T-helper 1 cell treated with Interleukin-12 subunit alpha and Interleukin-12 subunit beta and Interleukin-4 antibody, amounts not matched to agents 30 μg/mL and 1 μg/mL, for 36 hours (primary cell): ENCODE measurements at regions not wholly inside any gene's neighbourhood (a gene's known extent, or its start where the extent isn't known, plus 50 kb on each side); places are given as distances from the start of the nearest gene placed in this dataset.

Source experiments
- H3K27ac Mint-ChIP-seq: one replicate; pipeline ENCODE4 v1.8.0; 2021; ENCODE audit warnings: mild to moderate bottlenecking, mixed read lengths
- H3K27me3 Mint-ChIP-seq: one replicate; pipeline ENCODE4 v1.8.0; 2021; ENCODE audit warnings: low read depth, mixed read lengths
- H3K36me3 Mint-ChIP-seq: one replicate; pipeline ENCODE4 v1.8.0; 2021; ENCODE audit warnings: low read depth, mixed read lengths
- H3K4me1 Mint-ChIP-seq: one replicate; pipeline ENCODE4 v1.8.0; 2021; ENCODE audit warnings: low read depth, mixed read lengths
- H3K4me3 Mint-ChIP-seq: one replicate; pipeline ENCODE4 v1.8.0; 2021; ENCODE audit warnings: mild to moderate bottlenecking, moderate library complexity, mixed read lengths
- H3K9me3 Mint-ChIP-seq: one replicate; pipeline ENCODE4 v1.8.0; 2021; ENCODE audit warnings: mixed read lengths

- H3K27me3 Mint-ChIP-seq, result no peaks in the 10 kb centered on the region
- no peaks in the 10 kb centered on the region for H3K4me1 Mint-ChIP-seq
- H3K27ac Mint-ChIP-seq, result no peak overlapping the region
- no peak overlapping the region for H3K4me3 Mint-ChIP-seq
- no peaks in the 10 kb centered on the region for H3K9me3 Mint-ChIP-seq
- no peaks in the 10 kb centered on the region for H3K36me3 Mint-ChIP-seq
These were observed 428.9 kb downstream of the MBD2 start for GRCh38 chr18:53795610-53796009.

GRCh38 chr18:53795061-53795460, 429.4 kb downstream of the MBD2 start:
- H3K27me3 Mint-ChIP-seq, result no peaks in the 10 kb centered on the region
- H3K27ac Mint-ChIP-seq, result no peak overlapping the region
- no peaks in the 10 kb centered on the region for H3K9me3 Mint-ChIP-seq
- no peak overlapping the region for H3K4me3 Mint-ChIP-seq
- no peaks in the 10 kb centered on the region for H3K4me1 Mint-ChIP-seq
- no peaks in the 10 kb centered on the region for H3K36me3 Mint-ChIP-seq

DNA sequence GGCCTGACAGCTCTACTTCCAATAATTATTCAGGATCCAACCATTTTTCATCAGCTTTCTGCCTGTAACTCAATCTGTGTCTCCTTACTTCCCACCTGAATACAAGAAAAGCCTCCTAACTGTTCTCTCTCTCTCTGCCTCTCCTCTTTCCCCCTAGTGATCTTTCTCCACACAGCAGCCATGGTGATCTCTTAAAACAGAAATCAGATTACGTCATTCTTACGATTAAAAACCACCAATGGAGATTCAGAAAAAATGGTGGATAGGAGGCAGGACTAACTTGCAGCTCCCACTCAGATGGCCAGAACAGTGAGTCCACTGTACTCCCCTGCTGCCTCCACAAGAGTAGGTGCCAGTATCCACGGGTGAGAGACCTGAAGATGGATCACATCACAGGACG, 431.7 kb downstream of the MBD2 start:
- Mint-ChIP-seq H3K9me3 (no peaks in the 10 kb centered on the region), H3K4me3 (no peak overlapping the region), H3K27ac (no peak overlapping the region), H3K4me1 (no peaks in the 10 kb centered on the region), H3K27me3 (no peaks in the 10 kb centered on the region), H3K36me3 (no peaks in the 10 kb centered on the region)

- H3K4me3 Mint-ChIP-seq, result no peak overlapping the region
- H3K27me3 Mint-ChIP-seq, result no peaks in the 10 kb centered on the region
- no peaks in the 10 kb centered on the region for H3K9me3 Mint-ChIP-seq
- no peak overlapping the region for H3K27ac Mint-ChIP-seq
- H3K36me3 Mint-ChIP-seq, result no peaks in the 10 kb centered on the region
- no peaks in the 10 kb centered on the region for H3K4me1 Mint-ChIP-seq
These were observed 433.7 kb downstream of the MBD2 start for GRCh38 chr18:53790786-53791185.

DNA sequence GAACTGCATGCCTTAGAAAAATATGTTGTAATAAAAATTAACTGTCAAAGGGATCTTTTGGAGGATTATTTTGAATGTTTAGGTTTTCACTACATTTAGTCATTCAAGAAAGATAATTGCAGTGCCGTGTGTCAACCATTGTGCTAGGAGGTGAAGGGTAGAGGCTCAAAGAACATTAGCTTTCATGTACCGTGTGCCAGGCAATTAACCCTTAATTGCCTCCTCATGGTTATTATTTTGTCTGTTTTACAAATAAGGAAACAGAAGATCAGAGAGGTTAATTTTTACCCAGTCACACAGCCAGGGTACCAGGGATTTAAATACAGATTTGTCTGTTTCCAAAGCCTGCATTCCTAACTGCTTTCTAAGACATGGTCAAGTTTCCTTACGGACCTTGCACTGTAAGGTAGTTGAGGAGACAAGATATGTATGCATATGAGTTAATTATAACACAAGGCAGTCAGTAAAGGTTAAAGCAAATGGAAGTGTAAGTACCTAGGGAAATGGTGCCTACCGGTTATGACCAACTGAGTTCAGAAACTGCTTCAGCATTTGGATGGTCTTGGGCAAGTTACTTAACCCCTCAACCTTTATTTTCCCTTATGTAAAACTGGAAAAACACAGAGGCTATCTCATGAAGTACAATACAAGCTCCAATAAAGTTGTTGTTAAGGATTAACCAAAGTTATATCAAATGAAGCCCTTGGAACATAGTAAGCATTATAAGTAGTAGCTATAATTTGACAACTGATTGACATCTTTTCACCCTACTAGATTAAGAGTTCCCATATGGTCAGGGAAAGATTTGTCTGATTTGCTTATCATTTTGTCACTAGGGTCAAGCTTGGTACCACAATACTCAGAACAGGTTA, 434.9 kb downstream of the MBD2 start:
- Mint-ChIP-seq H3K27me3 (no peaks in the 10 kb centered on the region), H3K9me3 (no peaks in the 10 kb centered on the region), H3K4me3 (no peak overlapping the region), H3K27ac (no peak overlapping the region), H3K4me1 (no peaks in the 10 kb centered on the region), H3K36me3 (no peaks in the 10 kb centered on the region)

GRCh38 chr18:53785811-53786210, 438.7 kb downstream of the MBD2 start:
- H3K9me3 Mint-ChIP-seq, result no peaks in the 10 kb centered on the region
- H3K36me3 Mint-ChIP-seq, result no peaks in the 10 kb centered on the region

DNA sequence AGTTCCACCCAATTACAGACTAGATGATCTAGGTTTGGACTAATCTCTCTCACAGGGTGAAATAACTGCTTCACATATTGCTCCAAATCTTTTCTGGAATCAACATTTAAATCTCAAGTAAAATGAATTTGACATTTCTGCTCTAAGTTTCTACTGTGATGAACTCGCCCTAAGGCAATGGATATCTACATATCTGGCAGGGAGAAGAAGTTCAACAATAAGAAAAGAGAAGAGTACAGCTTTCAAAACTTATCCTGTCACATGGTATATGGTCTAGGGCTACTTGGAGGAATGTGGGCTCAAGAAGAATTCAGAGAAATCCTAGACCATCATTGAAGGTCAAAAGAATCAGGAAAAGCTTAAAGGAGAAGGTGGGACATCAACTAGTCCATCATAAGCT, 440.2 kb downstream of the MBD2 start:
- H3K27me3 Mint-ChIP-seq, result no peaks in the 10 kb centered on the region
- H3K4me1 Mint-ChIP-seq, result no peaks in the 10 kb centered on the region
- H3K4me3 Mint-ChIP-seq, result no peak overlapping the region
- H3K36me3 Mint-ChIP-seq, result no peaks in the 10 kb centered on the region
- no peak overlapping the region for H3K27ac Mint-ChIP-seq
- H3K9me3 Mint-ChIP-seq, result no peaks in the 10 kb centered on the region

More at GRCh38 chr18:53785811-53786210, 438.7 kb downstream of the MBD2 start:
- Mint-ChIP-seq H3K27ac (no peak overlapping the region), H3K4me3 (no peak overlapping the region), H3K27me3 (no peaks in the 10 kb centered on the region), H3K4me1 (no peaks in the 10 kb centered on the region)

- Mint-ChIP-seq H3K27ac (no peak overlapping the region), H3K9me3 (no peaks in the 10 kb centered on the region), H3K36me3 (no peaks in the 10 kb centered on the region), H3K27me3 (no peaks in the 10 kb centered on the region), H3K4me1 (no peaks in the 10 kb centered on the region), H3K4me3 (no peak overlapping the region)
These were observed 443.8 kb downstream of the MBD2 start for GRCh38 chr18:53780666-53781065.

DNA sequence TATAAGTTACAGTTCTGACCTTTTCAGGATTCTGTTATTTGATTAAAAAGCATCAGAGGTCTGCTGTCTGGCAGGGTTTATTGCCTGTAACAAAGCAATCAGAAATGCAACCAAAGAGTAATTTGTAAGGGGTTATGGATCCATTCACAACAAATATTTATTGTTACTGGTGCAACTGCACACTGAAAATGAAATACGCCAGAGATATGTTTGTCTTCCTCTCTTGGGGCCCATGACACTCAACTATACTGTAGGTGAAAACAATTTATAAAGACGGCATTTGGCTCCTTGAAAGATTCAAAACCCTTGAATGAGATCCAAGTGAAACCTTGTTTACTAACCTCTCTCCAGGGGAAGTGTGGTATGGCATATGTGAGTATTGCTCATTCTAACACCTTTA, 452.2 kb downstream of the MBD2 start:
- Mint-ChIP-seq H3K27ac (no peak overlapping the region), H3K4me1 (no peaks in the 10 kb centered on the region), H3K4me3 (no peak overlapping the region), H3K36me3 (no peaks in the 10 kb centered on the region), H3K9me3 (no peaks in the 10 kb centered on the region), H3K27me3 (no peaks in the 10 kb centered on the region)

DNA sequence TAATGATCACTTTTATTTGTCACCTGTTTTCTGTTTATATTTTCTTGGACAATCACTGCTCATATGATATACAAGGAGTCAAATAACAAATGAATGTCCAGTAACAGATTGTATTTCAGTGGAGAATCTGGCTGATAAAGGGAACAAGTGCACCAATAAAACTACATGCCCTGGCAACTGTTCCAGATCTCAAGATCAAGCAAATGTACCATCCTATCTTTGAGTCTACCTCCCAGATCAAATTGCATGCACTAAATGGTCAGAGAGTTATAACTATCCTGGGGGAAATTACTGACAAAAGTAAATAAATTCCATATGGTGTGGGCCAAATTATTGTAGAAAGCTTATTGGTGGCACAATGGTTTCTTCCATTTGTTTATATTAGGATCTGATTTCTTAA, 452.8 kb downstream of the MBD2 start:
- no peaks in the 10 kb centered on the region for H3K36me3 Mint-ChIP-seq
- H3K9me3 Mint-ChIP-seq, result peaks cover 5% of the 10 kb centered on the region
- H3K4me3 Mint-ChIP-seq, result no peak overlapping the region
- H3K4me1 Mint-ChIP-seq, result no peaks in the 10 kb centered on the region
- no peak overlapping the region for H3K27ac Mint-ChIP-seq
- no peaks in the 10 kb centered on the region for H3K27me3 Mint-ChIP-seq

- no peaks in the 10 kb centered on the region for H3K27me3 Mint-ChIP-seq
- peaks cover 9% of the 10 kb centered on the region for H3K9me3 Mint-ChIP-seq
These were observed 459.3 kb downstream of the MBD2 start for GRCh38 chr18:53765211-53765610.

GRCh38 chr18:53764086-53764485, 460.4 kb downstream of the MBD2 start:
- no peaks in the 10 kb centered on the region for H3K4me1 Mint-ChIP-seq

More at GRCh38 chr18:53765211-53765610, 459.3 kb downstream of the MBD2 start:
- Mint-ChIP-seq H3K4me3 (no peak overlapping the region), H3K36me3 (no peaks in the 10 kb centered on the region), H3K4me1 (no peaks in the 10 kb centered on the region), H3K27ac (no peak overlapping the region)

GRCh38 chr18:53757328-53757727, 467.1 kb downstream of the MBD2 start:
- no peaks in the 10 kb centered on the region for H3K4me1 Mint-ChIP-seq
- H3K27me3 Mint-ChIP-seq, result no peaks in the 10 kb centered on the region
- no peak overlapping the region for H3K4me3 Mint-ChIP-seq
- no peaks in the 10 kb centered on the region for H3K36me3 Mint-ChIP-seq
- no peak overlapping the region for H3K27ac Mint-ChIP-seq
- peaks cover 3% of the 10 kb centered on the region for H3K9me3 Mint-ChIP-seq

More at GRCh38 chr18:53764086-53764485, 460.4 kb downstream of the MBD2 start:
- Mint-ChIP-seq H3K4me3 (no peak overlapping the region), H3K36me3 (no peaks in the 10 kb centered on the region), H3K9me3 (peaks cover 9% of the 10 kb centered on the region), H3K27me3 (no peaks in the 10 kb centered on the region), H3K27ac (no peak overlapping the region)

DNA sequence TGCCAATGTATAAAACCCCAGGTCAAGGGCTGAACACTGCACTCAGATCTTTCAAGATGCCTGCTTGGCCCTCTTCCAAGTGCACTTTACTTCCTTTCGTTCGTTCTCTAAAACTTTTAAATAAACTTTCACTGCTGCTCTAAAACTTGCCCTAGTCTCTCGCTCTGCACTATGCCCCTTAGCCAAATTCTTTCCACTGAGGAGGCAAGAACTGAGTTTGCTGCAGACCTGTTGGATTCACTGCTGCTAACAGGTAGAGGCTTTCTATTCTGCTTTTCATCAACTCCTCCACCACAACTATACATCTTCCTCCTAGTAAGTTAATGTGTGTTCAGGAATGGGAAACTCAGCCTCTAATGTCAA, 467.9 kb downstream of the MBD2 start:
- Mint-ChIP-seq H3K27me3 (no peaks in the 10 kb centered on the region), H3K27ac (no peak overlapping the region), H3K4me1 (no peaks in the 10 kb centered on the region), H3K4me3 (no peak overlapping the region), H3K36me3 (no peaks in the 10 kb centered on the region), H3K9me3 (peaks cover 2% of the 10 kb centered on the region)

DNA sequence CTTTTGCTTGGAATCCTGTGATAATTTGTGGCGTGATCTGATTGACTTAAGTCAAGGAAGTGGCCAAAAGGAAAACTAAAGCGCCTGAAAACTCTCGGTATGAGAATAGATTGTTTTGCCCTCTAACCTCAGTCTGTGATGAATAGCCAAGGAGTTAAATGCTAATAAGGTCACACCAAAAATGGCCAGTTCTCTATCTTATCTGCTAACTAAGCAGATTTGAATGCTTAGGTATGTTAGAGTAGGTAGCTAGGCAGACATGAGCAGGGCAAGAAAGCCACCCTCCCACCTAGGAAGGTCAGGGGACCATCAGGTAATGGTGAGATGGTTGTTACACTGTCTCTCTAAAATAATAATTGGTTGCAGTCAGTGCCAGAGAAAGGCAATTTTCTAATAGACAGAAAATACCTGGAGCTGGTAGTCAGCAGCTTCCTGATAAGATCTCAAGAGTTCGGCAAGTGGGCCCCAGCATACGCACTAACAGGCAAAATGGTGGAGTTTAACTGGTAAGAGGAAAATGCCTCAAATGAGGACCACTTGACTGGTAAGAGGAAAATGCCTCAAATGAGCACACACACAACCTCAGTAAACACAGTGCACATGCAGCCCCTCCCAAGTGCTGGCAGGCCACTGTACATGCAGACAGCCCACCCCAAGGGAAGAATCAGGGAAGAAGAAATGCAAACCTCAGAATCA, 468.4 kb downstream of the MBD2 start:
- no peak overlapping the region for H3K4me3 Mint-ChIP-seq

More for the DNA sequence above, 468.4 kb downstream of the MBD2 start:
- Mint-ChIP-seq H3K27me3 (no peaks in the 10 kb centered on the region), H3K9me3 (no peaks in the 10 kb centered on the region), H3K4me1 (no peaks in the 10 kb centered on the region), H3K36me3 (no peaks in the 10 kb centered on the region), H3K27ac (no peak overlapping the region)
